ENCODE measurements at regions not wholly inside any gene's neighbourhood (a gene's known extent, or its start where the extent isn't known, plus 50 kb on each side); places are given as distances from the start of the nearest gene placed in this dataset.

- Histone ChIP-seq H3K27ac (ENCODE audit: low read depth, low read length) (no peak overlapping the region), H4K20me1 (ENCODE audit: insufficient read depth) (no peaks in the 10 kb centered on the region), H3K9ac (ENCODE audit: low read length) (no peak overlapping the region), H3K79me2 (ENCODE audit: insufficient read depth, low read length) (no peaks in the 10 kb centered on the region), H3K9me3 (ENCODE audit: control insufficient read depth in 1 of 2, insufficient read depth in 1 of 2, low read depth in 1 of 2, low read length in 2 of 2) (no peaks in the 10 kb centered on the region), H3K4me1 (ENCODE audit: control insufficient read depth in 1 of 2, insufficient read depth in 2 of 2, low read length in 2 of 2) (no peaks in the 10 kb centered on the region), H3K4me2 (ENCODE audit: low read length) (no peak overlapping the region), H3K9me2 (ENCODE audit: insufficient read depth) (no peaks in the 10 kb centered on the region), H3K4me3 (replicated peaks in 1 of 2; ENCODE audit: low read depth in 1 of 2, low read length in 2 of 2) (no peak overlapping the region), H3K36me3 (ENCODE audit: control insufficient read depth in 1 of 2, insufficient read depth in 2 of 2, low read length in 2 of 2) (no peaks in the 10 kb centered on the region), H3K27me3 (ENCODE audit: insufficient read depth, low read length) (no peaks in the 10 kb centered on the region), H2AFZ (ENCODE audit: low read depth, low read length, poor library complexity, severe bottlenecking) (no peak overlapping the region)
- intact Hi-C loops (cut with micrococcal nuclease): no loop called here
- POLR2A ChIA-PET: no interaction called here
- no peak for DNase-seq (ENCODE audit: low read depth, low spot score)
- RAD21 ChIA-PET (ENCODE audit: low non-redundant PET in 1 of 2, low total read pairs in 2 of 2, uncharacterized antibody in 2 of 2, unreplicated experiment in 2 of 2): no interaction called here
- no peak for ATAC-seq
- no peak for TF ChIP-seq FOSL1 (IDR thresholded peaks at IDR 0.05; ENCODE audit: low read depth)
- no peak for TF ChIP-seq EZH2 (IDR thresholded peaks at IDR 0.05)
- no peak for TF ChIP-seq REST (IDR thresholded peaks at IDR 0.05; ENCODE audit: low read depth)
- no peak for TF ChIP-seq CEBPB (IDR thresholded peaks at IDR 0.05; ENCODE audit: low read depth)
- CTCF ChIA-PET: no interaction called here
- no TSS peak for BruUV-seq (replicated peaks)
These were observed 107.9 kb upstream of the PRNP start for GRCh38 chr20:4578375-4578774.

GRCh38 chr20:4574356-4574690 is 111.9 kb upstream of the PRNP start:
- Histone ChIP-seq H4K20me1 (ENCODE audit: insufficient read depth) (no peaks in the 10 kb centered on the region), H3K4me3 (replicated peaks in 1 of 2; ENCODE audit: low read depth in 1 of 2, low read length in 2 of 2) (no peak overlapping the region), H3K4me1 (ENCODE audit: control insufficient read depth in 1 of 2, insufficient read depth in 2 of 2, low read length in 2 of 2) (no peaks in the 10 kb centered on the region), H3K79me2 (ENCODE audit: insufficient read depth, low read length) (no peaks in the 10 kb centered on the region), H3K9ac (ENCODE audit: low read length) (no peak overlapping the region), H3K9me2 (ENCODE audit: insufficient read depth) (no peaks in the 10 kb centered on the region), H3K27me3 (ENCODE audit: insufficient read depth, low read length) (no peaks in the 10 kb centered on the region), H2AFZ (ENCODE audit: low read depth, low read length, poor library complexity, severe bottlenecking) (no peak overlapping the region), H3K9me3 (ENCODE audit: control insufficient read depth in 1 of 2, insufficient read depth in 1 of 2, low read depth in 1 of 2, low read length in 2 of 2) (no peaks in the 10 kb centered on the region), H3K4me2 (ENCODE audit: low read length) (no peak overlapping the region), H3K27ac (ENCODE audit: low read depth, low read length) (no peak overlapping the region), H3K36me3 (ENCODE audit: control insufficient read depth in 1 of 2, insufficient read depth in 2 of 2, low read length in 2 of 2) (no peaks in the 10 kb centered on the region)
- no TSS peak for BruUV-seq (replicated peaks)
- intact Hi-C loops (cut with micrococcal nuclease): no loop called here
- ATAC-seq (no peak), DNase-seq (ENCODE audit: low read depth, low spot score) (no peak)
- TF ChIP-seq SP1 (IDR thresholded peaks at IDR 0.05; ENCODE audit: low read depth) (no peak), EGR1 (IDR thresholded peaks at IDR 0.05; ENCODE audit: low read depth) (no peak), POLR2A (IDR thresholded peaks at IDR 0.05; ENCODE audit: borderline replicate concordance, extremely low read depth, insufficient read depth, insufficient read length) (no peak), ELF1 (IDR thresholded peaks at IDR 0.05; ENCODE audit: borderline replicate concordance, low read depth) (no peak), SIN3A (IDR thresholded peaks at IDR 0.05; ENCODE audit: low read depth) (no peak), CEBPB (IDR thresholded peaks at IDR 0.05; ENCODE audit: low read depth) (no peak), EZH2phosphoT487 (IDR thresholded peaks at IDR 0.05; ENCODE audit: borderline replicate concordance) (no peak)
- TF ChIP-seq, protein P1, sequence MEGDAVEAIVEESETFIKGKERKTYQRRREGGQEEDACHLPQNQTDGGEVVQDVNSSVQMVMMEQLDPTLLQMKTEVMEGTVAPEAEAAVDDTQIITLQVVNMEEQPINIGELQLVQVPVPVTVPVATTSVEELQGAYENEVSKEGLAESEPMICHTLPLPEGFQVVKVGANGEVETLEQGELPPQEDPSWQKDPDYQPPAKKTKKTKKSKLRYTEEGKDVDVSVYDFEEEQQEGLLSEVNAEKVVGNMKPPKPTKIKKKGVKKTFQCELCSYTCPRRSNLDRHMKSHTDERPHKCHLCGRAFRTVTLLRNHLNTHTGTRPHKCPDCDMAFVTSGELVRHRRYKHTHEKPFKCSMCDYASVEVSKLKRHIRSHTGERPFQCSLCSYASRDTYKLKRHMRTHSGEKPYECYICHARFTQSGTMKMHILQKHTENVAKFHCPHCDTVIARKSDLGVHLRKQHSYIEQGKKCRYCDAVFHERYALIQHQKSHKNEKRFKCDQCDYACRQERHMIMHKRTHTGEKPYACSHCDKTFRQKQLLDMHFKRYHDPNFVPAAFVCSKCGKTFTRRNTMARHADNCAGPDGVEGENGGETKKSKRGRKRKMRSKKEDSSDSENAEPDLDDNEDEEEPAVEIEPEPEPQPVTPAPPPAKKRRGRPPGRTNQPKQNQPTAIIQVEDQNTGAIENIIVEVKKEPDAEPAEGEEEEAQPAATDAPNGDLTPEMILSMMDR (IDR thresholded peaks at IDR 0.05 in 2 of 3, conservative IDR thresholded peaks at IDR 0.05 in 1 of 3; ENCODE audit: borderline replicate concordance in 1 of 3, insufficient read depth in 1 of 3, low read depth in 2 of 3, low read length in 2 of 3): no peak
- CTCF ChIA-PET: no interaction called here
- RAD21 ChIA-PET (ENCODE audit: low non-redundant PET in 1 of 2, low total read pairs in 2 of 2, uncharacterized antibody in 2 of 2, unreplicated experiment in 2 of 2): no interaction called here
- POLR2A ChIA-PET: no interaction called here
